Fibroblast of lung (primary cell): ENCODE measurements at regions not wholly inside any gene's neighbourhood (a gene's known extent, or its start where the extent isn't known, plus 50 kb on each side); places are given as distances from the start of the nearest gene placed in this dataset.
"Not testable (repeated sequence)": the region's sequence is repeated elsewhere in the genome, so short reads cannot be mapped to it uniquely, and the experiment has no call there.

Source experiments
- CTCF ChIP-seq, 2 donors: IDR thresholded peaks in 1 of 2; conservative IDR thresholded peaks in 1 of 2; 1 replicate in 1 of 2; 2 replicates in 1 of 2; pipeline ENCODE4 v1.5.1; 2011 to 2012; ENCODE audit warnings: low read length in 2 of 2, control low read depth in 1 of 2, inconsistent platforms in 1 of 2, low read depth in 1 of 2, mild to moderate bottlenecking in 1 of 2
- EZH2 ChIP-seq: IDR thresholded peaks from 2 replicates; pipeline ENCODE4 v1.5.1; 2012; ENCODE audit warnings: low read length, control low read depth, mild to moderate bottlenecking; ENCODE audit errors: missing control alignments

GRCh38 chr17:22088589-22088988 lies 396.3 kb downstream of the KCNJ18 start:
- TF ChIP-seq CTCF (conservative IDR thresholded peaks at IDR 0.05 in 1 of 2, IDR thresholded peaks at IDR 0.05 in 1 of 2; ENCODE audit: low read depth in 1 of 2, low read length in 2 of 2); EZH2: not testable (repeated sequence)
